Cerebellar cortex (tissue), 1 donor: ENCODE measurements at regions not wholly inside any gene's neighbourhood (a gene's known extent, or its start where the extent isn't known, plus 50 kb on each side); places are given as distances from the start of the nearest gene placed in this dataset.
A peak's percentile ranks its signal among the peaks of the same experiment; 100 is the strongest.

Source experiments
- DNase-seq: peaks from one replicate; pipeline ENCODE4 v3.0.0-alpha.2; 2015; ENCODE audit warnings: low spot score

- no peak for DNase-seq
Measured at GRCh38 chr15:46709460-46710083, 1007.7 kb upstream of the SEMA6D start.

GRCh38 chr15:46710401-46710960 lies 1006.8 kb upstream of the SEMA6D start:
- DNase-seq = no peak

- DNase-seq = no peak
Measured at GRCh38 chr15:46713045-46713444, 1004.3 kb upstream of the SEMA6D start.

- no peak for DNase-seq
Measured at GRCh38 chr15:46714950-46715349, 1002.4 kb upstream of the SEMA6D start.

GRCh38 chr15:46723308-46723707 lies 994.0 kb upstream of the SEMA6D start:
- DNase-seq = no peak

- no peak for DNase-seq
Measured at GRCh38 chr15:46732060-46732459, 985.2 kb upstream of the SEMA6D start.

GRCh38 chr15:46735115-46735514 lies 982.2 kb upstream of the SEMA6D start:
- DNase-seq = no peak

GRCh38 chr15:46751303-46751702 lies 966.0 kb upstream of the SEMA6D start:
- no peak for DNase-seq

- DNase-seq = no peak
Measured at GRCh38 chr15:46753946-46754345, 963.4 kb upstream of the SEMA6D start.

- no peak for DNase-seq
Measured at GRCh38 chr15:46763091-46763490, 954.2 kb upstream of the SEMA6D start.

- no peak for DNase-seq
Measured at GRCh38 chr15:46764851-46765250, 952.5 kb upstream of the SEMA6D start.

GRCh38 chr15:46766021-46766420 lies 951.3 kb upstream of the SEMA6D start:
- DNase-seq = no peak

GRCh38 chr15:46768287-46768686 lies 949.0 kb upstream of the SEMA6D start:
- no peak for DNase-seq

- DNase-seq = no peak
Measured at GRCh38 chr15:46773016-46773415, 944.3 kb upstream of the SEMA6D start.

- DNase-seq = no peak
Measured at GRCh38 chr15:46778876-46779275, 938.4 kb upstream of the SEMA6D start.

GRCh38 chr15:46786590-46787285 lies 930.6 kb upstream of the SEMA6D start:
- peak; percentile 63 for DNase-seq

- DNase-seq = no peak
Measured at GRCh38 chr15:46795685-46796084, 921.6 kb upstream of the SEMA6D start.

GRCh38 chr15:46808834-46809233 lies 908.5 kb upstream of the SEMA6D start:
- DNase-seq = no peak

GRCh38 chr15:46815240-46815639 lies 902.1 kb upstream of the SEMA6D start:
- no peak for DNase-seq

GRCh38 chr15:46815765-46816164 lies 901.5 kb upstream of the SEMA6D start:
- DNase-seq = peak; percentile 4

- no peak for DNase-seq
Measured at GRCh38 chr15:46848704-46849103, 868.6 kb upstream of the SEMA6D start.

- DNase-seq = no peak
Measured at GRCh38 chr15:46853600-46853999, 863.7 kb upstream of the SEMA6D start.

- DNase-seq = no peak
Measured at GRCh38 chr15:46854564-46854963, 862.7 kb upstream of the SEMA6D start.

- no peak for DNase-seq
Measured at GRCh38 chr15:46855388-46855787, 861.9 kb upstream of the SEMA6D start.
